Liver (tissue), 8 donors: ENCODE measurements at regions not wholly inside any gene's neighbourhood (a gene's known extent, or its start where the extent isn't known, plus 50 kb on each side); places are given as distances from the start of the nearest gene placed in this dataset.

Experiments
- DNase-seq: peaks from one replicate; pipeline ENCODE4 v3.0.0-alpha.2; 2017; ENCODE audit warnings: low spot score
- H3K27ac ChIP-seq, 2 donors: one replicate each; pipeline ENCODE4 v1.7.0; 2013; ENCODE audit warnings: inconsistent platforms in 2 of 2, low read length in 2 of 2, control low read depth in 1 of 2, low read depth in 1 of 2, mild to moderate bottlenecking in 1 of 2
- H3K27me3 ChIP-seq, 4 donors: one replicate each; pipeline versions ENCODE4 v1.6.1 to v1.7.0; 2013; ENCODE audit warnings: low read length in 3 of 4, inconsistent platforms in 1 of 4, mild to moderate bottlenecking in 1 of 4, moderate library complexity in 1 of 4; ENCODE audit not compliant: control insufficient read depth in 4 of 4, insufficient read depth in 4 of 4
- H3K36me3 ChIP-seq, 4 donors: one replicate each; pipeline versions ENCODE4 v1.6.1 to v1.7.0; 2013; ENCODE audit warnings: low read length in 3 of 4, mild to moderate bottlenecking in 3 of 4, low read depth in 1 of 4, moderate library complexity in 1 of 4; ENCODE audit not compliant: control insufficient read depth in 4 of 4, insufficient read depth in 3 of 4
- H3K4me1 ChIP-seq, 4 donors: one replicate each; pipeline versions ENCODE4 v1.6.1 to v1.7.0; 2013; ENCODE audit warnings: low read length in 3 of 4, mild to moderate bottlenecking in 3 of 4, moderate library complexity in 1 of 4; ENCODE audit not compliant: control insufficient read depth in 4 of 4, insufficient read depth in 4 of 4
- H3K4me3 ChIP-seq, 3 donors: one replicate each; pipeline versions ENCODE4 v1.6.1 to v1.7.0; 2013; ENCODE audit warnings: low read length in 3 of 3, control low read depth in 1 of 3, low read depth in 1 of 3, mild to moderate bottlenecking in 1 of 3
- H3K9ac ChIP-seq, 2 donors: one replicate each; pipeline ENCODE4 v1.7.0; 2013; ENCODE audit warnings: low read length in 2 of 2, mild to moderate bottlenecking in 2 of 2, moderate library complexity in 2 of 2, control low read depth in 1 of 2, low read depth in 1 of 2
- H3K9me3 ChIP-seq, 4 donors: one replicate each; pipeline versions ENCODE4 v1.6.1 to v1.7.0; 2013; ENCODE audit warnings: low read length in 3 of 4; ENCODE audit not compliant: control insufficient read depth in 4 of 4
- ATF3 ChIP-seq: IDR thresholded peaks from 2 replicates; pipeline ENCODE4 v1.6.1; 2016; ENCODE audit warnings: antibody characterized with exemption
- CTCF ChIP-seq: fragments of 150-350 bp; IDR thresholded peaks from 2 replicates; pipeline ENCODE4 v1.5.1; 2017; ENCODE audit warnings: improper control_type of control experiment, low read depth, low read length; ENCODE audit not compliant: missing input control
- EGR1 ChIP-seq, 2 donors: IDR thresholded peaks; 2 replicates each; pipeline ENCODE4 v1.6.1; 2016 to 2018; ENCODE audit warnings: antibody characterized with exemption in 2 of 2, low read depth in 2 of 2
- FOXA1 ChIP-seq: IDR thresholded peaks from 2 replicates; pipeline ENCODE4 v1.6.1; 2016; ENCODE audit warnings: antibody characterized with exemption
- GABPA ChIP-seq, 2 donors: IDR thresholded peaks in 1 of 2; conservative IDR thresholded peaks in 1 of 2; 2 replicates each; pipeline ENCODE4 v1.6.1; 2016; ENCODE audit warnings: antibody characterized with exemption in 2 of 2, mild to moderate bottlenecking in 1 of 2, moderate library complexity in 1 of 2
- HNF4A ChIP-seq, 2 donors: conservative IDR thresholded peaks; 2 replicates each; pipeline ENCODE4 v1.6.1; 2016; ENCODE audit warnings: antibody characterized with exemption in 2 of 2, mild to moderate bottlenecking in 2 of 2
- HNF4G ChIP-seq: IDR thresholded peaks from 2 replicates; pipeline ENCODE4 v1.6.1; 2016; ENCODE audit warnings: antibody characterized with exemption
- JUND ChIP-seq, 2 donors: IDR thresholded peaks; 2 replicates each; pipeline ENCODE4 v1.6.1; 2016; ENCODE audit warnings: antibody characterized with exemption in 2 of 2
- MAX ChIP-seq: IDR thresholded peaks from 2 replicates; pipeline ENCODE4 v1.6.1; 2016; ENCODE audit warnings: antibody characterized with exemption
- NR2F2 ChIP-seq: IDR thresholded peaks from 2 replicates; pipeline ENCODE4 v1.6.1; 2016; ENCODE audit warnings: antibody characterized with exemption
- RAD21 ChIP-seq, 2 donors: IDR thresholded peaks; 2 replicates each; pipeline ENCODE4 v1.6.1; 2016; ENCODE audit warnings: antibody characterized with exemption in 2 of 2, mild to moderate bottlenecking in 2 of 2
- REST ChIP-seq: IDR thresholded peaks from 2 replicates; pipeline ENCODE4 v1.6.1; 2016; ENCODE audit warnings: antibody characterized with exemption, mild to moderate bottlenecking
- RXRA ChIP-seq, 2 donors: IDR thresholded peaks; 2 replicates each; pipeline ENCODE4 v1.6.1; 2017 to 2018; ENCODE audit warnings: antibody characterized with exemption in 2 of 2, mild to moderate bottlenecking in 1 of 2
- SP1 ChIP-seq: IDR thresholded peaks from 2 replicates; pipeline ENCODE4 v1.6.1; 2018; ENCODE audit warnings: antibody characterized with exemption, mild to moderate bottlenecking
- TAF1 ChIP-seq: conservative IDR thresholded peaks from 2 replicates; pipeline ENCODE4 v1.6.1; 2016; ENCODE audit warnings: antibody characterized with exemption, mild to moderate bottlenecking
- YY1 ChIP-seq: IDR thresholded peaks from 2 replicates; pipeline ENCODE4 v1.6.1; 2016; ENCODE audit warnings: antibody characterized with exemption, mild to moderate bottlenecking
- ZBTB33 ChIP-seq: IDR thresholded peaks from 2 replicates; pipeline ENCODE4 v1.6.1; 2016; ENCODE audit warnings: antibody characterized with exemption
- WGBS: extraction: QIAGEN DNeasy Blood & Tissue Kit; methylation state at CpG from one replicate; pipeline ENCODE4 v1.1.7; 2013; 5-methylcytosine and 5-hydroxymethylcytosine counted together
- donor health status: healthy.
- donor health status: healthy.
- donor health status: healthy.
- donor health status: healthy.
- donor health status: healthy.

- H3K27me3 ChIP-seq, result no peaks in the 10 kb centered on the region
- H3K36me3 ChIP-seq, result no peaks in the 10 kb centered on the region
- no peak overlapping the region for H3K27ac ChIP-seq
- TF ChIP-seq RXRA (IDR thresholded peaks at IDR 0.05) (no peak), NR2F2 (no peak), EGR1 (IDR thresholded peaks at IDR 0.05; ENCODE audit: low read depth in 2 of 2) (no peak), MAX (no peak), HNF4G (no peak), ZBTB33 (no peak), SP1 (no peak), ATF3 (no peak), RAD21 (IDR thresholded peaks at IDR 0.05) (no peak), REST (no peak), FOXA1 (no peak), JUND (IDR thresholded peaks at IDR 0.05) (no peak), TAF1 (no peak), HNF4A (conservative IDR thresholded peaks at IDR 0.05) (no peak), YY1 (no peak), CTCF (no peak), GABPA (IDR thresholded peaks at IDR 0.05 in 1 of 2, conservative IDR thresholded peaks at IDR 0.05 in 1 of 2) (no peak)
- no peaks in the 10 kb centered on the region for H3K4me1 ChIP-seq
- 72% methylated on average over 2 of the region's 2 CpGs for WGBS
- no peak overlapping the region for H3K4me3 ChIP-seq
- no peak overlapping the region for H3K9ac ChIP-seq
- no peak for DNase-seq
- H3K9me3 ChIP-seq, result no peaks in the 10 kb centered on the region
Measured at GRCh38 chr4:63541828-63542227, 867.4 kb downstream of the TECRL start.
